Gastrocnemius medialis (tissue), 4 donors: ENCODE measurements at regions not wholly inside any gene's neighbourhood (a gene's known extent, or its start where the extent isn't known, plus 50 kb on each side); places are given as distances from the start of the nearest gene placed in this dataset.

Experiments used
- POLR2A ChIP-seq, 2 donors: fragments of 450-650 bp; IDR thresholded peaks; one replicate each; pipeline ENCODE4 v1.6.1; 2017; ENCODE audit warnings: antibody characterized with exemption in 2 of 2, mild to moderate bottlenecking in 2 of 2, moderate library complexity in 2 of 2
- TF ChIP-seq, protein P1 (sequence below), 5 experiments: fragments of 450-650 bp in 3 of 5; fragments of 200-600 bp in 2 of 5; sonication (generic) in 2 of 5; IDR thresholded peaks in 4 of 5; conservative IDR thresholded peaks in 1 of 5; 1 replicate in 4 of 5; 2 replicates in 1 of 5; pipeline ENCODE4 v1.5.1; 2016 to 2019; ENCODE audit warnings: antibody characterized with exemption in 5 of 5, mild to moderate bottlenecking in 3 of 5, moderate library complexity in 3 of 5

DNA sequence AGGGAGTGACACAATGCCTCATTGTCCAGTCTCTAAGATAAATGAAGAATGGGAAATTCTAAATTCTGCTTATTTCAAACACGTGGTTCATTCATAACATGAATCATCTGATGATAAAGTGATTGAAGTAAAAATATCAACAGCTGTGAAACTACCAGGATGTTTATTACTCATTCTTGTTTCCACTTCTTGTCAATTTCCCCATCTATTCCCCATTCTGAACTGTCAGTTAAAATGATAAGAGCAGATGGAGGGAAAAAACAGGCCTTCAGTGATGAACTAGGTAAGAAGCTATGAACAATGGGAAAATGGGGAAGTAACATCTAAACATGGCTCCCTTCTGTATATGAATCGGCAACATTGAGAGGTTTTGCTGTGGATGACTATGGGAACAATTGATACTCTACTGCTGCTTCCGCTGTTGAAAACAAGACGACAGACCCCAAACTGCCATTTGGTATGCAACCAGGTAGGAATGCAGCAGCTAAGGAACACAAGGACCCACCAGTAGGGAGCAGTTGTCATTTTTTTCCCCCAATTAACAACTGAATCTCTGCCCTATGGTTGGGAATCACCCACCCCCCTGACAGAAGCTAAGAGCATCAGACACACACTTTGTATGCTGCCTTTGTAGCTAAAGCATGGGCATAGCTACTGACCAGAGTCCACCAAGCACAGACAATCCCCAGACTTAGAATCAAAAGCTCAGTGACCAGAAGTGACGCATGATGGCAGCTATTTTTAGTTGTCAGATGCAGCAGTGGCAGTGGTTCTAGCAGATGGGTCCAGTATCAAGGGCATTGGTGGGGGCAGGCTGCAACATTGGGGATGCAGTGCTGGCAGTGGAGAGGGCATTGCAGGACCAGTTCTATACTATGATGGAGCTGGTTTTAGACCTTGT is 52.9 kb upstream of the ZNF366 start:
- TF ChIP-seq, protein P1, sequence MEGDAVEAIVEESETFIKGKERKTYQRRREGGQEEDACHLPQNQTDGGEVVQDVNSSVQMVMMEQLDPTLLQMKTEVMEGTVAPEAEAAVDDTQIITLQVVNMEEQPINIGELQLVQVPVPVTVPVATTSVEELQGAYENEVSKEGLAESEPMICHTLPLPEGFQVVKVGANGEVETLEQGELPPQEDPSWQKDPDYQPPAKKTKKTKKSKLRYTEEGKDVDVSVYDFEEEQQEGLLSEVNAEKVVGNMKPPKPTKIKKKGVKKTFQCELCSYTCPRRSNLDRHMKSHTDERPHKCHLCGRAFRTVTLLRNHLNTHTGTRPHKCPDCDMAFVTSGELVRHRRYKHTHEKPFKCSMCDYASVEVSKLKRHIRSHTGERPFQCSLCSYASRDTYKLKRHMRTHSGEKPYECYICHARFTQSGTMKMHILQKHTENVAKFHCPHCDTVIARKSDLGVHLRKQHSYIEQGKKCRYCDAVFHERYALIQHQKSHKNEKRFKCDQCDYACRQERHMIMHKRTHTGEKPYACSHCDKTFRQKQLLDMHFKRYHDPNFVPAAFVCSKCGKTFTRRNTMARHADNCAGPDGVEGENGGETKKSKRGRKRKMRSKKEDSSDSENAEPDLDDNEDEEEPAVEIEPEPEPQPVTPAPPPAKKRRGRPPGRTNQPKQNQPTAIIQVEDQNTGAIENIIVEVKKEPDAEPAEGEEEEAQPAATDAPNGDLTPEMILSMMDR (IDR thresholded peaks at IDR 0.05 in 4 of 5, conservative IDR thresholded peaks at IDR 0.05 in 1 of 5): no peak
- TF ChIP-seq POLR2A (IDR thresholded peaks at IDR 0.05): no peak
